Upper lobe of left lung (tissue), 6 donors: ENCODE measurements at regions not wholly inside any gene's neighbourhood (a gene's known extent, or its start where the extent isn't known, plus 50 kb on each side); places are given as distances from the start of the nearest gene placed in this dataset.

Experiments
- ATAC-seq, 2 donors: fragments of 200-7000 bp; cut with Tn5 transposase; one replicate each; pipeline ENCODE4 v1.9.1; 2022; ENCODE audit warnings: mild to moderate bottlenecking in 2 of 2, moderate library complexity in 2 of 2; ENCODE audit not compliant: low FRiP score in 2 of 2
- DNase-seq, 2 donors: peaks; one replicate each; pipeline ENCODE4 v3.0.0-alpha.2; 2019 to 2020
- H3K27ac ChIP-seq, 4 donors: fragments of 200-600 bp; sonication (generic); one replicate each; pipeline ENCODE4 v1.5.1; 2016 to 2019
- H3K27me3 ChIP-seq, 4 donors: fragments of 200-600 bp; sonication (generic); one replicate each; pipeline ENCODE4 v1.5.1; 2017 to 2019
- H3K36me3 ChIP-seq, 4 donors: fragments of 200-600 bp; sonication (generic); one replicate each; pipeline ENCODE4 v1.5.1; 2016 to 2019
- H3K4me1 ChIP-seq, 4 donors: fragments of 200-600 bp; sonication (generic); one replicate each; pipeline ENCODE4 v1.5.1; 2018 to 2019
- H3K4me3 ChIP-seq, 4 donors: fragments of 200-600 bp; sonication (generic); one replicate each; pipeline ENCODE4 v1.5.1; 2017 to 2019; ENCODE audit warnings: mild to moderate bottlenecking in 2 of 4, moderate library complexity in 1 of 4
- H3K9me3 ChIP-seq, 4 donors: fragments of 200-600 bp; sonication (generic); one replicate each; pipeline ENCODE4 v1.5.1; 2018 to 2019
- EP300 ChIP-seq, 4 donors: sonication (generic); formaldehyde crosslinking; IDR thresholded peaks; one replicate each; pipeline ENCODE4 v1.5.1; 2017; ENCODE audit warnings: antibody characterized with exemption in 4 of 4, control low read depth in 2 of 4
- POLR2A ChIP-seq, 4 donors: fragments of 450-650 bp; IDR thresholded peaks; one replicate each; pipeline ENCODE4 v1.5.1; 2016 to 2017; ENCODE audit warnings: antibody characterized with exemption in 4 of 4, mild to moderate bottlenecking in 2 of 4
- POLR2AphosphoS5 ChIP-seq, 2 donors: sonication (generic); formaldehyde crosslinking; IDR thresholded peaks; one replicate each; pipeline ENCODE4 v1.5.1; 2017; ENCODE audit warnings: antibody characterized with exemption in 2 of 2
- whole genome bisulfite sequencing, 2 donors: methylation state at CpG; one replicate each; pipeline ENCODE4 v1.1.5; 2017 to 2018; 5-methylcytosine and 5-hydroxymethylcytosine counted together
- TF ChIP-seq, protein P1 (sequence below), 6 experiments: fragments of 450-650 bp in 4 of 6; fragments of 200-600 bp in 2 of 6; sonication (generic) in 2 of 6; IDR thresholded peaks; one replicate each; pipeline ENCODE4 v1.5.1; 2016 to 2019; ENCODE audit warnings: antibody characterized with exemption in 6 of 6
- donor health status: DM: no; HTN: no; CAD: no; lungs with moderate emphysema.
- donor health status: DM: no; HTN: yes; CAD: no; lungs with severe emphysema.

- H3K27ac ChIP-seq = no peak overlapping the region
- H3K4me3 ChIP-seq = no peak overlapping the region
- H3K27me3 ChIP-seq = no peaks in the 10 kb centered on the region
- DNase-seq (no peak), ATAC-seq (no peak)
- H3K4me1 ChIP-seq = peaks cover 0 to 8% (median 5%) of the 10 kb centered on the region in 4 donors
- WGBS, 2 donors = 84 to 86% methylated on average over 1 to 7 of the region's 7 CpGs
- no peaks in the 10 kb centered on the region for H3K36me3 ChIP-seq
- H3K9me3 ChIP-seq = peaks cover 0 to 13% (median 0%) of the 10 kb centered on the region in 4 donors
- TF ChIP-seq POLR2AphosphoS5 (IDR thresholded peaks at IDR 0.05) (no peak), EP300 (IDR thresholded peaks at IDR 0.05) (no peak), POLR2A (IDR thresholded peaks at IDR 0.05) (no peak)
- TF ChIP-seq, protein P1, sequence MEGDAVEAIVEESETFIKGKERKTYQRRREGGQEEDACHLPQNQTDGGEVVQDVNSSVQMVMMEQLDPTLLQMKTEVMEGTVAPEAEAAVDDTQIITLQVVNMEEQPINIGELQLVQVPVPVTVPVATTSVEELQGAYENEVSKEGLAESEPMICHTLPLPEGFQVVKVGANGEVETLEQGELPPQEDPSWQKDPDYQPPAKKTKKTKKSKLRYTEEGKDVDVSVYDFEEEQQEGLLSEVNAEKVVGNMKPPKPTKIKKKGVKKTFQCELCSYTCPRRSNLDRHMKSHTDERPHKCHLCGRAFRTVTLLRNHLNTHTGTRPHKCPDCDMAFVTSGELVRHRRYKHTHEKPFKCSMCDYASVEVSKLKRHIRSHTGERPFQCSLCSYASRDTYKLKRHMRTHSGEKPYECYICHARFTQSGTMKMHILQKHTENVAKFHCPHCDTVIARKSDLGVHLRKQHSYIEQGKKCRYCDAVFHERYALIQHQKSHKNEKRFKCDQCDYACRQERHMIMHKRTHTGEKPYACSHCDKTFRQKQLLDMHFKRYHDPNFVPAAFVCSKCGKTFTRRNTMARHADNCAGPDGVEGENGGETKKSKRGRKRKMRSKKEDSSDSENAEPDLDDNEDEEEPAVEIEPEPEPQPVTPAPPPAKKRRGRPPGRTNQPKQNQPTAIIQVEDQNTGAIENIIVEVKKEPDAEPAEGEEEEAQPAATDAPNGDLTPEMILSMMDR (IDR thresholded peaks at IDR 0.05) = no peak
These were observed 185.6 kb downstream of the BCOR start for GRCh38 chrX:39912126-39912525.

- no peak for DNase-seq
- Histone ChIP-seq H3K9me3 (peaks cover 0 to 13% (median 0%) of the 10 kb centered on the region in 4 donors), H3K4me1 (no peaks in the 10 kb centered on the region), H3K27ac (no peak overlapping the region), H3K36me3 (no peaks in the 10 kb centered on the region), H3K27me3 (no peaks in the 10 kb centered on the region), H3K4me3 (no peak overlapping the region)
- WGBS, 2 donors = 80 to 100% methylated on average over 1 to 3 of the region's 3 CpGs
- TF ChIP-seq, protein P1 (IDR thresholded peaks at IDR 0.05) = no peak
- TF ChIP-seq EP300 (IDR thresholded peaks at IDR 0.05) (no peak), POLR2A (IDR thresholded peaks at IDR 0.05) (no peak), POLR2AphosphoS5 (IDR thresholded peaks at IDR 0.05) (no peak)
- ATAC-seq = no peak
These were observed 182.7 kb downstream of the BCOR start for GRCh38 chrX:39915081-39915480.

- ATAC-seq (no peak), DNase-seq (no peak)
- H3K27ac ChIP-seq = no peak overlapping the region
- no peak for TF ChIP-seq POLR2AphosphoS5 (IDR thresholded peaks at IDR 0.05)
- TF ChIP-seq POLR2A (IDR thresholded peaks at IDR 0.05) = no peak
- TF ChIP-seq, protein P1 (IDR thresholded peaks at IDR 0.05) = no peak
- no peak for TF ChIP-seq EP300 (IDR thresholded peaks at IDR 0.05)
- H3K4me1 ChIP-seq = no peaks in the 10 kb centered on the region
- no peaks in the 10 kb centered on the region for H3K36me3 ChIP-seq
- peaks cover 0 to 13% (median 0%) of the 10 kb centered on the region in 4 donors for H3K9me3 ChIP-seq
- H3K4me3 ChIP-seq = no peak overlapping the region
- H3K27me3 ChIP-seq = no peaks in the 10 kb centered on the region
- WGBS, 2 donors = 94 to 96% methylated on average over 9 to 12 of the region's 12 CpGs
These were observed 182.2 kb downstream of the BCOR start for GRCh38 chrX:39915596-39915995.

DNA sequence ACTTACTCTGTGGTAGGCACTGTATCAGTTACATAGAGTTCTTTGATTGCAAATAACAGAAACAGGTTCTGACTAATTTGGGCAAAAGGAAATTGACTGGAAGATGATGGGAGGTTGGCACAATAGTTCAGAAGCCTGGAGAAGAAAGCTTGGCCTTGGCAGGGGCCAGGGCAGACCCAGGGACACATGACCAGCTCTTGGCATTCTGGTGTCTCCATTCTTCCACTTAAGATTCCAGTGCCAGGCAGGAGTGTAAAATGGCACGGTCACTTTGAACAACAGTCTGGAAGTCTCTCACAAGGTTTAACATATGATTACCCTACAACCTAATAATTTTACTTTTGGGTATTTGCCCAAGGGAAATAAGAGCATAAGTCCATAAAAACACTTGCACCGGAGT is 175.9 kb downstream of the BCOR start:
- WGBS, 2 donors = 72 to 81% methylated on average over 2 of the region's 2 CpGs
- H3K36me3 ChIP-seq = no peaks in the 10 kb centered on the region
- DNase-seq (no peak), ATAC-seq (no peak)
- TF ChIP-seq EP300 (IDR thresholded peaks at IDR 0.05) = no peak
- TF ChIP-seq, protein P1 (IDR thresholded peaks at IDR 0.05) = no peak
- no peak for TF ChIP-seq POLR2AphosphoS5 (IDR thresholded peaks at IDR 0.05)
- TF ChIP-seq POLR2A (IDR thresholded peaks at IDR 0.05) = no peak
- no peaks in the 10 kb centered on the region for H3K4me1 ChIP-seq
- H3K9me3 ChIP-seq = no peaks in the 10 kb centered on the region
- no peak overlapping the region for H3K27ac ChIP-seq
- no peaks in the 10 kb centered on the region for H3K27me3 ChIP-seq
- H3K4me3 ChIP-seq = no peak overlapping the region

DNA sequence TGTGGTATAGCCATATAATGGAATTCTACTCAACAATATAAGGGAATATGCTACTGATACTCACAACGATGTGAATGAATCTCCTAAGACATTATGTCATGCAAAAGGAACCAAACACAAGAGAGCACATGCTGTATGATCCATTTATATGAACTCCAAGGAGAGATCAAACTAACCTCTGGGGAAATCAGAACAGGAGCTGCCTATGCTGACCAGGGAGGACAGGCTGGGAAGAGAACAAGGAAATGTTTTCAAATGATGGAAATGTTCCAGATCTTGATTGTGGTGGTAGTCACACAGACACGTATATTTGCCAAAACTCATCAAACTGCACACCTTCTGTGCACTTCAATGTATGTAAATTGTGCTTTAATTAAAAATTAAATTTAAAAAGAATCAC is 175.3 kb downstream of the BCOR start:
- TF ChIP-seq POLR2A (IDR thresholded peaks at IDR 0.05) = no peak
- no peak for TF ChIP-seq EP300 (IDR thresholded peaks at IDR 0.05)
- TF ChIP-seq, protein P1 (IDR thresholded peaks at IDR 0.05) = no peak
- TF ChIP-seq POLR2AphosphoS5 (IDR thresholded peaks at IDR 0.05) = no peak
- H3K27ac ChIP-seq = no peak overlapping the region
- no peak overlapping the region for H3K4me3 ChIP-seq
- no peaks in the 10 kb centered on the region for H3K4me1 ChIP-seq
- no peaks in the 10 kb centered on the region for H3K36me3 ChIP-seq
- WGBS, 2 donors = 40 to 57% methylated on average over 2 of the region's 2 CpGs
- DNase-seq (no peak), ATAC-seq (no peak)
- no peaks in the 10 kb centered on the region for H3K27me3 ChIP-seq
- no peaks in the 10 kb centered on the region for H3K9me3 ChIP-seq
